PC-3 (cell line): ENCODE measurements at regions not wholly inside any gene's neighbourhood (a gene's known extent, or its start where the extent isn't known, plus 50 kb on each side); places are given as distances from the start of the nearest gene placed in this dataset.

Experiments
- CTCF ChIP-seq: fragments of 300-600 bp; sonication (generic); conservative IDR thresholded peaks from 2 replicates; pipeline ENCODE4 v1.5.1; 2017; ENCODE audit warnings: antibody characterized with exemption, low read depth, mild to moderate bottlenecking, low read length
- EZH2 ChIP-seq: fragments of 300-600 bp; sonication (generic); IDR thresholded peaks from one replicate; pipeline ENCODE4 v1.6.1; 2017; ENCODE audit warnings: antibody characterized with exemption, mild to moderate bottlenecking, low read length; ENCODE audit not compliant: unreplicated experiment

- TF ChIP-seq CTCF (no peak), EZH2 (no peak)
These were observed 134.4 kb upstream of the KCNH8 start for GRCh38 chr3:19013879-19014278.
